ENCODE measurements at regions not wholly inside any gene's neighbourhood (a gene's known extent, or its start where the extent isn't known, plus 50 kb on each side); places are given as distances from the start of the nearest gene placed in this dataset.

DNA sequence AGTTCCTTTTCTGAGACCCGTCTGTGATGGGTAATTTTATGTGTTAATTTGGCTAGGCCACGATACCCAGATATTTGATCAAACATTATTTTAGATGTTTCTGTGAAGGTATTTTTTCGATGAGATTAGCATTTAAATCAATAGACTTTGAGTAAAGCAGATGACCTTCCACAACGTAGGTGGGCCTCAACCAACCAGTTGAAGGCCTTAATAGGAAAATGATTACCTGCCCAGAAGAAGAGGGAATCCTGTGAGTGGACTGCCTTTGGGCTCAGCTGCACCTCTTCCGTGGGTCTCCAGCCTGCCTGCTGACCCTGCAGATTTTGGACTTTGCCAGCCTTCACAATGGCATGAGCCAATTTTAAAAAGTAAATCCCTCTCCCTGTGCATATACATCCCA, 61.6 kb upstream of the WSB1 start:
- no peak for DNase-seq (ENCODE audit: low spot score)
- TF ChIP-seq CTCF (IDR thresholded peaks at IDR 0.05), result no peak

DNA sequence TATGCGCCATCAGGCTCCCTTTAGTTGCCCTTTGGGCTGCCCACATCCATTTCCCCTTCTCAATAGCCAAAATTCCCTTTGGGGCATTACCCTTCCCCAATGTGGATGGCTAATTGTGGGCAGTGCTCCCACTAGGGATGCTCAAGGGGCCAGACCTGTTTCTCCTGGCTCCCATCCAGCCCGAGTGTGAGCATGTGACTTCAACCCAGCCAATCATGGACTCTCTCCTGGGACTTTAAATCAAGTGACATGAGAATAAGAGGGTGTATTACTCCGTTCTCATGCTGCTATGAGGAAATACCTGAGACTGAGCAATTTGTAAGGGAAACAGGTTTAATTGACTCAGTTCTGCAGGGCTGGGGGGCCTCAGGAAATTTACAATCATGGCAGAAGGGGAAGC, 60.9 kb upstream of the WSB1 start:
- no peak for TF ChIP-seq CTCF (IDR thresholded peaks at IDR 0.05)
- ATAC-seq (ENCODE audit: low FRiP score) (no peak), DNase-seq (ENCODE audit: low spot score) (no peak)

More for the DNA sequence above, 61.6 kb upstream of the WSB1 start:
- ATAC-seq (ENCODE audit: low FRiP score), result no peak

GRCh38 chr17:27233776-27234175, 60.1 kb upstream of the WSB1 start:
- DNase-seq (ENCODE audit: low spot score) (no peak), ATAC-seq (ENCODE audit: low FRiP score) (no peak)
- TF ChIP-seq CTCF (IDR thresholded peaks at IDR 0.05), result no peak

GRCh38 chr17:27236717-27237315, 57.1 kb upstream of the WSB1 start:
- DNase-seq (ENCODE audit: low spot score) (peak; percentile 93), ATAC-seq (ENCODE audit: low FRiP score) (peak; percentile 70)
- TF ChIP-seq CTCF (IDR thresholded peaks at IDR 0.05), result peak in 2 of 3 donors; percentile 52 to 68

DNA sequence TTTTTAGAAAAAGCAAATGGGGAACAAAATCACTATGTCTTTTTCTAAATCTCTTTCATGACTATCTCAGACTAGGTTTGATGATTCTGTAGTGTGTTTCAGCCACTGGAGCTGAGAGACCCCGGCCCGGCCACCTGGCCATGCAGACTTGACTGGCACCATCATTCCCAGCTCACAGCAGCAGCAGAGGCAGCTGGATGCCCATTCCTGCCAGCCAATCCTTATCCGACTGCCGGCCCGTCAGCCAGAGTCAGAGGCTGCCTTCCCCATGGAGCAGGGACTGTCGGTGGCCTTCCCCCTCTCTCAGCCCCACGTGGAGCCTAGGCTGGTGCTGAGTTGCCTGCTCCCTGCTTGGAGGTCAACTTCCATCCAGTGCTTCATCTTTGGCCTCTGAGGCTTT, 56.0 kb upstream of the WSB1 start:
- ATAC-seq (ENCODE audit: low FRiP score), result no peak
- no peak for TF ChIP-seq CTCF (IDR thresholded peaks at IDR 0.05)
- DNase-seq (ENCODE audit: low spot score), result no peak

DNA sequence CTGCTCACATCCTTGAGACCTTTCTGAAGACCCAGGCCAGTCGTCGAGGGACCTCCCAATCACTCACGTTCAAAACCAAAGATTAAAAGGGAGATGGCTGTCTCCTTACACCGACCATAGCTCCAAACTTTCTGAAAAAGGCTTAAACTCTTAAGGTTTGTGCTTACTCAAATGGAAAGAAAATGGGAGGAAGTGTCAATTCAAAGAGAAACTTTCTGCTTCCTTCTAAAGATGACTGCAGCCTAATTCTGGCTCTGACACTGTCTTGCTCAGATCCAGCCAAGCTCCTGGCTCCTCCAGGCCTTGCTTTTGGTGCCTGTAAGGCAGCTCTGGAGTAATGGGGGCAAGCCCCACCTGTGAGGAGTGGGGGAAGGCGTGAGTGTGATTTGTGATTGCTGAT, 54.9 kb upstream of the WSB1 start:
- DNase-seq (ENCODE audit: low spot score), result no peak
- no peak for TF ChIP-seq CTCF (IDR thresholded peaks at IDR 0.05)
- ATAC-seq (ENCODE audit: low FRiP score), result no peak

GRCh38 chr17:27239584-27239983, 54.3 kb upstream of the WSB1 start:
- DNase-seq (ENCODE audit: low spot score), result no peak
- no peak for ATAC-seq (ENCODE audit: low FRiP score)

More at GRCh38 chr17:27239584-27239983, 54.3 kb upstream of the WSB1 start:
- TF ChIP-seq CTCF (IDR thresholded peaks at IDR 0.05), result no peak
